Sigmoid colon (tissue), 6 donors: ENCODE measurements at regions not wholly inside any gene's neighbourhood (a gene's known extent, or its start where the extent isn't known, plus 50 kb on each side); places are given as distances from the start of the nearest gene placed in this dataset.
A peak's percentile ranks its signal among the peaks of the same experiment; 100 is the strongest.

Experiments used
- DNase-seq: peaks from one replicate; pipeline ENCODE4 v3.0.0-alpha.2; 2019
- H3K27ac ChIP-seq, 4 donors: fragments of 200-600 bp; sonication (generic); one replicate each; pipeline ENCODE4 v1.5.1; 2016 to 2019; ENCODE audit warnings: mild to moderate bottlenecking in 1 of 4
- H3K27me3 ChIP-seq, 3 donors: fragments of 200-600 bp; sonication (generic); one replicate each; pipeline ENCODE4 v1.5.1; 2019; ENCODE audit warnings: mild to moderate bottlenecking in 1 of 3
- H3K36me3 ChIP-seq, 4 donors: fragments of 200-600 bp; sonication (generic); one replicate each; pipeline ENCODE4 v1.5.1; 2016 to 2019
- H3K4me1 ChIP-seq, 4 donors: fragments of 200-600 bp; sonication (generic); one replicate each; pipeline ENCODE4 v1.5.1; 2017 to 2019
- H3K4me3 ChIP-seq, 4 donors: fragments of 200-600 bp; sonication (generic); one replicate each; pipeline ENCODE4 v1.5.1; 2017 to 2019; ENCODE audit warnings: mild to moderate bottlenecking in 2 of 4, moderate library complexity in 1 of 4
- H3K9me3 ChIP-seq, 4 donors: fragments of 200-600 bp in 3 of 4; sonication (generic) in 3 of 4; one replicate each; pipeline versions ENCODE4 v1.5.1 to v1.6.1; 2013 to 2019
- EP300 ChIP-seq, 4 donors: sonication (generic); formaldehyde crosslinking; IDR thresholded peaks; one replicate each; pipeline ENCODE4 v1.6.1; 2017; ENCODE audit warnings: antibody characterized with exemption in 4 of 4
- POLR2A ChIP-seq, 2 donors: fragments of 450-650 bp; IDR thresholded peaks; one replicate each; pipeline ENCODE4 v1.6.1; 2016; ENCODE audit warnings: antibody characterized with exemption in 2 of 2, mild to moderate bottlenecking in 2 of 2, moderate library complexity in 2 of 2
- POLR2AphosphoS5 ChIP-seq, 4 donors: sonication (generic); formaldehyde crosslinking; IDR thresholded peaks; one replicate each; pipeline ENCODE4 v1.6.1; 2017; ENCODE audit warnings: antibody characterized with exemption in 4 of 4
- WGBS, 2 donors: extraction: QIAGEN DNeasy Blood & Tissue Kit; methylation state at CpG; one replicate each; pipeline ENCODE4 v1.1.7; 2013; 5-methylcytosine and 5-hydroxymethylcytosine counted together
- intact Hi-C: fragments of 100-400 bp; cut with DNase I; formaldehyde crosslinking; loops from one replicate; pipeline ENCODE4 v1.15.1; 2023
- TF ChIP-seq, protein P1 (sequence below), 4 experiments: fragments of 450-650 bp in 3 of 4; fragments of 200-600 bp in 1 of 4; IDR thresholded peaks; one replicate each; pipeline ENCODE4 v1.5.1; 2016 to 2019; ENCODE audit warnings: antibody characterized with exemption in 4 of 4, mild to moderate bottlenecking in 3 of 4, moderate library complexity in 2 of 4
- donor health status: healthy with polysubstance abuse.
- donor health status: healthy.

DNA sequence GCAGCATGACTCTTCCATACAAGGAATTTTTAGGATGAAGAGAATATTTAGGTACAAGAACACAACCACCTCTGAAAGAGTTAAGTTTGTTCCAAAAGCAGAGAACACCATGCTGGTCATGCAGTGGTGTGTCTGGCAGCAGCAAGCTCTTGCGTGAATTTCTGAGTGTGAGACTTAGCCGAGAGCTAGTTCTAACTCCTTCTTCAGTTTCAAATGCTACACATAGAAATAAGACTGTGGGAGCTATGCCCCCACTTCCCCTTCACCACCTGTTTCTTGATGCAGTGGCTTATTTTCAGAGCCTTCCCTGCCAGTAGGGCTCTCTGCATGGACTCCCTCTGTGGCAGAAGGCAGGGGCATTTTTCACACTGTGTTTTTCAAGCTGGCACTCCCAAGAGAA is 122.9 kb upstream of the ZNF366 start:
- Histone ChIP-seq H3K9me3 (no peaks in the 10 kb centered on the region), H3K4me1 (peaks cover 0 to 40% (median 30%) of the 10 kb centered on the region in 4 donors), H3K4me3 (no peak overlapping the region), H3K27ac (no peak overlapping the region), H3K27me3 (no peaks in the 10 kb centered on the region), H3K36me3 (no peaks in the 10 kb centered on the region)
- TF ChIP-seq EP300 (IDR thresholded peaks at IDR 0.05) (no peak), POLR2AphosphoS5 (IDR thresholded peaks at IDR 0.05) (no peak), POLR2A (IDR thresholded peaks at IDR 0.05) (no peak)
- TF ChIP-seq, protein P1, sequence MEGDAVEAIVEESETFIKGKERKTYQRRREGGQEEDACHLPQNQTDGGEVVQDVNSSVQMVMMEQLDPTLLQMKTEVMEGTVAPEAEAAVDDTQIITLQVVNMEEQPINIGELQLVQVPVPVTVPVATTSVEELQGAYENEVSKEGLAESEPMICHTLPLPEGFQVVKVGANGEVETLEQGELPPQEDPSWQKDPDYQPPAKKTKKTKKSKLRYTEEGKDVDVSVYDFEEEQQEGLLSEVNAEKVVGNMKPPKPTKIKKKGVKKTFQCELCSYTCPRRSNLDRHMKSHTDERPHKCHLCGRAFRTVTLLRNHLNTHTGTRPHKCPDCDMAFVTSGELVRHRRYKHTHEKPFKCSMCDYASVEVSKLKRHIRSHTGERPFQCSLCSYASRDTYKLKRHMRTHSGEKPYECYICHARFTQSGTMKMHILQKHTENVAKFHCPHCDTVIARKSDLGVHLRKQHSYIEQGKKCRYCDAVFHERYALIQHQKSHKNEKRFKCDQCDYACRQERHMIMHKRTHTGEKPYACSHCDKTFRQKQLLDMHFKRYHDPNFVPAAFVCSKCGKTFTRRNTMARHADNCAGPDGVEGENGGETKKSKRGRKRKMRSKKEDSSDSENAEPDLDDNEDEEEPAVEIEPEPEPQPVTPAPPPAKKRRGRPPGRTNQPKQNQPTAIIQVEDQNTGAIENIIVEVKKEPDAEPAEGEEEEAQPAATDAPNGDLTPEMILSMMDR (IDR thresholded peaks at IDR 0.05): no peak
- DNase-seq: no peak
- 91 to 98% methylated on average over 2 of the region's 2 CpGs for WGBS, 2 donors
- intact Hi-C loops: no loop called here

DNA sequence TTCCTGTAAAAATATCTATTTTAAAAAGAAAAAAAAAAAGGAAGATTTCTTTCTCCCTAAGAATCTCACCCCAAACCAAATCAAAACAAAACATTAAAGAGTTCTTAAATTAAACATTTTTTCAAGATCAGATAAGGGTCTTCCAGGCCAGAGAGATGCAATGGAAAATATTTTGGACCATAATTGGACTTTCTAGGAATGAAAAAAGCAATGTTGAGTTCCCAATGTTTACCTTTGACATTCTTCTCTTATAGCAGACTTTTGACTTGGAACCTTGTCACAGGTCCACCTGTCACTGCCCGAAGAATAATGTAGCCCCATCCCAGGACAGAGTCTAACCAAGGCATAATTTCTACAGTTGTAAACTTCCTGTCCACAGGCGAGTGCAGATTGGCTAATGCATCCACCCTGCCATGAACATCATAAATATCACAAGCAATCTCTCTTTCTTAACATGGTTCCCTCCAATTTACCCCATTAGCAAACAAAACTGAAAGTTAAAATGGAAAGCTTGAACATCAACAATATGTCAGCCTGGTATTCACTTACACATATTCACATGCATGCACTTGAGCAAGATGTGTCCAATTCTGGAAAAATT is 121.7 kb upstream of the ZNF366 start:
- no peak overlapping the region for H3K4me3 ChIP-seq
- intact Hi-C loops: loop anchor here (5.0 kb wide), 1 partner anchor 63 kb away; no protein-coding TSS in a partner anchor
- 19 to 50% methylated on average over 2 of the region's 2 CpGs for WGBS, 2 donors
- no peak for TF ChIP-seq EP300 (IDR thresholded peaks at IDR 0.05)
- TF ChIP-seq POLR2A (IDR thresholded peaks at IDR 0.05): no peak
- no peak for TF ChIP-seq POLR2AphosphoS5 (IDR thresholded peaks at IDR 0.05)
- TF ChIP-seq, protein P1 (IDR thresholded peaks at IDR 0.05): no peak
- no peak for DNase-seq
- peaks cover 0 to 44% (median 37%) of the 10 kb centered on the region in 4 donors for H3K4me1 ChIP-seq
- H3K9me3 ChIP-seq: no peaks in the 10 kb centered on the region
- H3K27me3 ChIP-seq: no peaks in the 10 kb centered on the region
- no peak overlapping the region for H3K27ac ChIP-seq
- no peaks in the 10 kb centered on the region for H3K36me3 ChIP-seq

DNA sequence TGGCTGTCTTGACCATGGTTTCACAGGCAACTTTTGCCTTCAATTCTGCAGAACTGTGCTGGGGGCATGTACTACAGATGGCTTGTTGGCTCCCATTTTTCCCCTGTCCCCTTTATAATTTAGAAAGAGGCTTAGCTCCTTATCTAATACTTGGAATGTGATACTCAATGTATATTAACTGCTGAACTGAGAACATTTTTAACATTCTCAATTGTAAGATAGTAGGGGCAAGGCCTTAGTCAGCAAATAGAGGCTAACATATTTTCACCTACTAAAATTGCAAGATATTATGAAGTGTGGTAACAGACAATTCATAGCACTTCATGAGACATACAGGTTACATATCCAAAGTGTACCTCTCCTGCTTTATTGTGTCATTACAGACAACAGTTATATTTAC is 118.1 kb upstream of the ZNF366 start:
- Histone ChIP-seq H3K36me3 (no peaks in the 10 kb centered on the region), H3K4me1 (peaks cover 0 to 38% (median 26%) of the 10 kb centered on the region in 4 donors), H3K27ac (peak overlapping the region in 3 of 4 donors; percentile 29 to 73 (median 46)), H3K4me3 (no peak overlapping the region), H3K9me3 (no peaks in the 10 kb centered on the region), H3K27me3 (no peaks in the 10 kb centered on the region)
- intact Hi-C loops: loop anchor here (5.0 kb wide), 1 partner anchor 67 kb away; no protein-coding TSS in a partner anchor
- no peak for DNase-seq
- TF ChIP-seq, protein P1 (IDR thresholded peaks at IDR 0.05): no peak
- TF ChIP-seq POLR2AphosphoS5 (IDR thresholded peaks at IDR 0.05) (no peak), POLR2A (IDR thresholded peaks at IDR 0.05) (no peak), EP300 (IDR thresholded peaks at IDR 0.05) (no peak)

DNA sequence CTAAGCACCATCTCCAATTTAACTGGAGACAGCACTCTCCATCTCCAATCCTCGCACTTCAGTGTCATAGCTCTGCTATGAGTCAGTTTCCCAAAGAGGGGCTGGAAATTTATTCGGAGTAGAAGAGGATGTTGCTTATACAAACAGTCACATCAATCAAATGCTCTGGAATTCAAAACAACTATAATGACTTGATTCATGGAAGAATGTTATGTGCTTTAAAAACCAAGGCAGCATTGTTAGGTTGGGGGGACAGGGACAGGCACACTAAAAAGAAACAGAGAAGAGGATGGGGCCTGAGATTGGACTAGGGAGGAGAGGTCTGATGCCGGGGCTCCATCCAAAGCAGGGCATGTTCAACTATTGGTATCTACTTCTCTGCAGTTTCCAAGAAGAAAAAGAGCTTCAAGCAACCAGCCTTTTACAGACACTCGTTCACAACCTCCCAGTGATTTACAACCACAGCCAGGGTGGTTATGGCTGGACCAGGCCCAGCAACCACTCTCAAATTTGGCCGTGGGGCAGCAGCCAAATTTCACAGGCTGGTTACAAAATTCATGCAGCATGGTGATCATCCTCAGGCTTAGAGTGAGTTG is 117.5 kb upstream of the ZNF366 start:
- intact Hi-C loops: loop anchor here (5.0 kb wide), 1 partner anchor 68 kb away; no protein-coding TSS in a partner anchor
- peak in 3 of 4 donors; percentile 22 to 46 (median 43) for TF ChIP-seq POLR2AphosphoS5 (IDR thresholded peaks at IDR 0.05)
- TF ChIP-seq, protein P1 (IDR thresholded peaks at IDR 0.05): no peak
- Histone ChIP-seq H3K36me3 (no peaks in the 10 kb centered on the region), H3K9me3 (no peaks in the 10 kb centered on the region), H3K27ac (peak overlapping the region in 3 of 4 donors; percentile 29 to 73 (median 46)), H3K4me3 (no peak overlapping the region), H3K27me3 (no peaks in the 10 kb centered on the region), H3K4me1 (peaks cover 0 to 38% (median 26%) of the 10 kb centered on the region in 4 donors)
- DNase-seq: peak; percentile 79
- 60 to 68% methylated on average over 5 of the region's 5 CpGs for WGBS, 2 donors
